PFSK-1 (cell line): ENCODE measurements at regions not wholly inside any gene's neighbourhood (a gene's known extent, or its start where the extent isn't known, plus 50 kb on each side); places are given as distances from the start of the nearest gene placed in this dataset.

Source experiments
- FOXP2 ChIP-seq: optimal IDR thresholded peaks from 2 replicates; pipeline ENCODE3; 2011; ENCODE audit warnings: borderline replicate concordance, control low read depth, inconsistent platforms; ENCODE audit not compliant: insufficient read depth; ENCODE audit errors: extremely low read length, extremely low read depth
- POLR2AphosphoS5 ChIP-seq: IDR thresholded peaks from 2 replicates; pipeline ENCODE4 v1.6.1; 2012; ENCODE audit warnings: low read depth, mild to moderate bottlenecking, control low read depth, low read length, moderate library complexity
- TAF1 ChIP-seq: IDR thresholded peaks from 2 replicates; pipeline ENCODE4 v1.6.1; 2012; ENCODE audit warnings: low read length, control low read depth, borderline replicate concordance; ENCODE audit not compliant: insufficient read depth

- TF ChIP-seq TAF1 (no peak), POLR2AphosphoS5 (no peak), FOXP2 (no peak)
Observed at GRCh38 chr13:65985612-65986011, 1244.5 kb downstream of the PCDH9 start.
